GM21619 (cell line): ENCODE measurements at regions not wholly inside any gene's neighbourhood (a gene's known extent, or its start where the extent isn't known, plus 50 kb on each side); places are given as distances from the start of the nearest gene placed in this dataset.

Experiments
- ATAC-seq: cut with Tn5 transposase; IDR thresholded peaks from one replicate; pipeline ENCODE4 v1.9.1; 2021; ENCODE audit not compliant: unreplicated experiment

DNA sequence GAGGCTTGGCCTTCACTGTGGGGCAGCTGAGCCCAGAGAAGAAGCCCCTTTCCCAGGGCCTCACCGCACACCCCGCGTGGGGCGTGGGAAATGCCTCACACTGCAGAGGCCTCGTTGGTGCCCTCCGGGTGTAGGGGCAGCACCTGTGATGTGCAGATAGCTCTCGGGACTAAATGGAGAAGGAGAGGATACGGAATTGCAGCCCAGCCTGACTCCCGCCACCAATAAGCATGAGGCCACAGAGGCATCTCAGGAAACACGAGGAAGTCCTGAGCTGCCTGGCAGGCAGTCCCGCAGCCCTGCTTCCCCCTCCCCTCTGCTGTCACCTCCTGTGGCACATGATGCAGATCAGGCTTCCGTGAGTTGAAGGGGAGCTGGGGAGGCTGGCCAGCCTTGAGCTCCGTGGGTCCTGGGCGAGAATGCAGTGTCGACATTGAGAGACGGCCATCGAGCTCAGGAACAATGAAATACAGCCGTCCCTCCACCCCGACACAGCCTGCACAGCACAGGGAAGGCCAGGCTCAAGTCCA is 59.6 kb upstream of the PPP2R2D start:
- no peak for ATAC-seq

DNA sequence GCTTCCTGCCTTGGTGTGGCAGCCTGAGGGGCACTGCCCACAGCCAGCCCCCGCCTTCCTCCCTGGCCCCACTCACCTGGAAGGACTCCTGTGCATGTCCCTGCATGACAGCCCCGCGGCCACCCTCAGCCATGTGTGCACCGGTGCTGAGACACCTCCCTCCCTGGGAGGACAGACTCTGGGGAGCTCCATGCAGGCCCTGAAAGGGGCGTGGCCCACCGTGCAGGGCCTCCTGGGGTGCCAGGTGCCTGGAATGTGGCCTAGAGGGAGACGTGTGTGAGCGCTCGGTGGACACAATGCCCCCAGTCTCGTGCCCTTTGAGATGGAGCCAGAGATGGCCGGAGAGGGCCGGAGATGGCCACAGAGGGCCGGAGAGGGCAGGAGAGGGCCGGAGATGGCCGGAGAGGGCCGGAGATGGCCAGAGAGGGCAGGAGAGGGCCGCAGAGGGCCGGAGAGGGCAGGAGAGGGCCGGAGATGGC is 59.1 kb upstream of the PPP2R2D start:
- no peak for ATAC-seq

DNA sequence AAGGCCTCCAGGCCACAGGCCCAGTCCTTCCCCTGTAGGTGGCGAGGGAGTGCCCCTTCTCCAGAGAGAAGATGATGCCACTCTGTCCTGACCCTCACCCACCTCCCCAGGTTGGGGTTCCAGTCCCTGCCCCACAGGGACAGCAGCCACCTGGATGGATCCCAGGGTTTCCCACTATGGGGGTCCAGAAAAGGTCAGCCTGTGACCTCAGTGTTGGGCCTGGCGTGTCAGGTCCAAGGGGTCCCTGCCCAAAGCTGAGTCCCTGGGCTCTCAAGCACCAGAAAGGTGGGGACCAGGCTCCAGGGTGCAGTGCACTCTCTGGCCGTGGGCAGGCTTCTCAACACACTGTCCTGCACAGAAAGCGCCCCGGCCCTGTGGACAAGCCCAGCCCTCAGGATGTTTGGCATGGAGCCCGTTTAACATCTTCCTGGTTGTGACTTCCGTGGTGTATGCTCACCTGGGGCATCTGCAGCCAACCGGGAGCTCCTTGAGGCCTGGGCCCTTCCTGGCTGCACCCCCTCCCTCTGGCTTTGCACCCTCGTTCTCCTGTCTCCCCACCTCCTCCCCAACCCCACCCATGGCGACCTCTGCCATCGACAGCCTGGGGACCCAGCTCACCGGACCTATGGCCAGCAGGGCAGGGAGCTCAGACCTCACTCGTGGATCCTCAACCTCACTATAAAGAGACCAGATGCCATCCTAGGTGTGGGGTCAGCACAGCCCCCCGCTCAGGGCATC is 58.3 kb upstream of the PPP2R2D start:
- no peak for ATAC-seq

- ATAC-seq, result no peak
Observed at GRCh38 chr10:131843089-131843595, 57.7 kb upstream of the PPP2R2D start.

- no peak for ATAC-seq
Observed at GRCh38 chr10:131843881-131844284, 56.9 kb upstream of the PPP2R2D start.

- no peak for ATAC-seq
Observed at GRCh38 chr10:131844529-131845084, 56.2 kb upstream of the PPP2R2D start.

DNA sequence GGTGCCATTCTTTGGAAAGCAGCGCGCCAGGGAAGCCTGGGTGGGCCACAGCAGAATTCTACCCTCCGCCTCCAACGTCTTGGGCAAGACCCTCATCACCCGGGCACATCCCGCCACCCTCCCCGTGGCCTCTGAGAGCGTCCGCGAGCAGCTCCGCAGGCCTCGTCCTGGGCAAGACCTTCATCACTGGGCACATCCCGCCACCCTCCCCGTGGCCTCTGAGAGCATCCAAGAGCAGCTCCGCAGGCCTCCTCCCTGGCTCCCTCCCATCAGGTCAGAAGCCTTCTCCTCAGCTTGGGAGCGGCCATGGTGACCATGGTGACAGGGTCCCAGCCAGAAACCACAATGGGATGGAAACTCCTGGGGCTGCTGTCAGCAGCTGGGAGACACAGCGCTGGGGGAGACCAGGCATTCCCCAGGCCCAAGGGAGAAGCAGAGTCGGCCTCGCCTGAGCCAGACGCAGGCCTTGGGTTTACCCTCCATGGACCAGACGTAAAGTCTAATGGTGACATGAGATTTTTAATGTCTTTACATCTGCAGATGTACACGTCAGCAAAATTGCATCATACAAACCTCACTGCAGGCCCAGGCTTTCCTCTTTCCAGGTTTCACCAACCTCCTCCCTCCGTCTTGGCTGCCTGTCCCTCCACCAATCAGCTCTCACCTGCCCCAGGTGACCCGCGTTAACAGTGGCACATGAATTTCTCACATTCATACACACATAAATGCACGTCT is 55.1 kb upstream of the PPP2R2D start:
- no peak for ATAC-seq

DNA sequence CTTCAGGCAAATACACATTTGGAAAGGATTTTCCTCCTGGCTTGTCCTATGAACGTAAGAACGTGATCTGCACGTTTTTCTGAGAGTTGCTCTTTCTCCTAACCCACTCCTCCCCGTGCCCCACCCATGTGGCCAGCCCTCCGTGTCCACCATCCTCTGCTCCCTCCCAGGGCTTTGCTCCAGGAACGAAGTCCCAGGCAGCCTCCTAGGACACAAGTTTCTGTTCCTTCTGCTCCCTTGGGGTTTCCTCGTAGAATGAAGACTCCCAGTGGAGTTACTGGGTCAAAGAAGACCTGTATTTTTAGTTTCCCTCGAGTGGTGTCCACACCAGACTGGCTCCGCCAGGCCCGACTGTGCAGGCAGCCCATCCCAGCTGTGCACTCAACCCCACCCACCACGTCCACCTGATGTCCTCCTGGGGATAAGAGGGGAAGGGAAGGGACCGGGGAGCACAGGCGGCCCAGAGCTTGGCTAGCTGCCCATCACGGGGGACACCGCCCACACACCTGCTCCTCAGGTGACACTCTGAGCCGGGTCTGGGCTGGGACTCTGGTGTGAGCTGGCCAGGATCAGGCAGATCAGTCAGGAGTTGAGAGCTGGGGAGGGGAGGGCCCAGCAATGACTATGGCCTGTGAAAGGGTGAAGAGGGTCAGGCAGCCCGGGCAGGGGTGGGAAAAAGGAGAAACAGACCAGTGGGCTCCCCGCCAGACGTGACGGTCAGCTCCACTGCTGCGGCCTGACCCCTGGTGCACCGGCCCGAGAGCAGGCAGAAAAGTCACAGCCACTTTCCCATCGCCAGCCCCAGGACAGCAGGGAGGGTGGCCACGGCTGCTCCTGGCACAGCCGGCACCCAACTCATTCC is 54.3 kb upstream of the PPP2R2D start:
- no peak for ATAC-seq

DNA sequence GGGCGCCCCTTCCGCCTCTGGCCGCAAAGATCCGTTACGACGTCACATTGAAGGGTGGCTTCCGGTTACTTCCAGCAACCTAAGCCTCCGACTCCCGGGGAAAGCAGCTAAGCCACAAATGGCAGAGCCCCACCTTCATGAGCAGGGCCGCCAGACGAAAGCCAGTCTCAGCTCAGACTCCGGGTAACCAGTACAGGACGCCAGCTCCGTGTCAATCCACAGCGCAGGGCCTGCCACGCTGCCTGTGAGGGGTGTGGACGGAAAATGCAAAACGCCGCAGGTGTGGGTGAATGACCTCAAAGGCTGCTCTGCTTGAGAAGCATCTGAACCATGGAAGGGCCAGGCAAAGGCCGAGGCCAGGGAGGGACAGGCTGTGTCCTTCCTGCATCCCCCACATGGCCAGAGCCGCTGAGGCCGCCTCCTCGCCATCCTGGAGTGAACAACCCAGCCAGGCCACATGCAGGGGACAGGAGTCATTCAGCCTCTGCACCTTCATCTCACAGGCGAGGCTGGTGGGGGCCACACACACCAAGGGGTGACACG is 53.5 kb upstream of the PPP2R2D start:
- ATAC-seq, result no peak

DNA sequence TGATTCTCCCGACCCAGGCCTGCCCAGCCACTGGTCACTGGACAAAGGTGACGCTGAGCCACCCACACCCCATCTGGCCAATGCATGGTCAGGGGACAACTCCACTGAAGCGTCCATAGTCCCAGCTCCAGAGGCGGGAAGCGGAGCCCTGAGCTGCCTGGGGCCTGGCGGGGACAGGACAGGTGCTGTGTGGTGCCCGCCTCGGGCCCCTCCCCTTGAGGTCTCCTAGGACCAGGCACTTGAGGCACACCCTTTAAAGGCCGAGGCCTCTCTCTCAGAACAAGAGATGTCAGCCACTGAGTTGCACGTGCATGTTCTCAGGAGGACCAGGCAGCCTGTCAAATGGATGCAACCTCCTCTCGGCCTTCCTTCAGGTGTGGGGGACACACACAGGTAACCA is 52.5 kb upstream of the PPP2R2D start:
- no peak for ATAC-seq

GRCh38 chr10:131848741-131849590 is 51.8 kb upstream of the PPP2R2D start:
- ATAC-seq, result no peak

DNA sequence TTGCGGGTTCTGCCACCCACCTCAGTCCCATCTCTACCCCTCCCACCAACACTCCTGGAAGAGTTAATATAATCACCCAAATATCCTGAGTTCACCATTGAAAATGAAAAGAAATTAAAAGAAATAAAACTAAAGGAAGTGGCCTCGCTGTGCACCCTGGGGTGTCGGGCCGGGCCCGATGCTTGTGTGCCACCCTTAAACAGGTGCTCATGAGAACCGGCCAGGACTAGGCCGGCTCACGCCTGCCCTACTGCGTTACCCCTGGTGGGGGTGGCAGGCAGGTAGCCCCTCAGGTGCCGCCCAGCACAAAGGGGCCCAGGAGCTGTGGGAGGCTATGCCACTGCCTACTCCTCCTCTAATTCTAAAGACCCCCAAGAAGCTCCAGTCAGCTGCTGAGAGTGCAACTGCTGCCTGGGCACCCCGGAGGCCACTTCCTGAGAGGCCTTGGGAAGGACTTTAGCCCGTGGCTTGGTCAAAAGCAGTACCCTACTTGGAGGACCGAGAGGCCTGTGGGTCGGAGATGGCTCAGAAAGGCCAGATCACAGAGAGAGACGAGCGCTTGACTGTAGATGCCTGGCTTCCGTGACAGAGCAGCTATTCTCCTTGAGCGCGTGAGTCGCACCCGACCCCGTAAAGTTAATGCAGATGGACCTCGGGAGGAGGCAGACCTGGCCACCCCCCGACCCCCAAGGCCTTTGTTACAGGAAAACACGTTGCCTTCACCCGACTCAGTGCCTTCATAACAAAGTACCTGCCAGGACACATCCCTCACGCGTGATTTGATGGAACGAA is 51.0 kb upstream of the PPP2R2D start:
- ATAC-seq, result no peak

DNA sequence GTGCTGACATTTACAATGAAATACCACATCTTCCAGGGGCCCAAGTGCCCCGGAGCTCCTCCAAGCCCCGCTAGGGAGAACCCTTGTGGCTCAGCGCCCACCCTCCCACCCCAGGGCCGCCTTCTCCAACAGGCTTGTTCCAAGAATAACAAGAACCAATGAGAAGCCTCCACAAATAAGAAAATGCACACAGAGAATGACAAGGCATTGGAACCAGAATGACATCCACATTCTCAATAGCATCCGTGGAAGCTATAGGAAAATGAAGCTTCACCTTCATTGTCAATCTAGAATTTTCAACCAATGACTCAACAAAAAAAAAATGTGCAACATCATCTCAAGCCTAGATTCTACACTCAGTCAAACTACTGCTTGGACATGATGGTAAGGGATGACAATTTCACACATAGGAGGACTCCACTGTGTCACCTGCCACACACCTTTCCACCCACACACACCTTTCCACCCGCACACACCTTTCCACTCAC is 50.4 kb upstream of the PPP2R2D start:
- no peak for ATAC-seq
